ENCODE measurements at regions not wholly inside any gene's neighbourhood (a gene's known extent, or its start where the extent isn't known, plus 50 kb on each side); places are given as distances from the start of the nearest gene placed in this dataset.

DNA sequence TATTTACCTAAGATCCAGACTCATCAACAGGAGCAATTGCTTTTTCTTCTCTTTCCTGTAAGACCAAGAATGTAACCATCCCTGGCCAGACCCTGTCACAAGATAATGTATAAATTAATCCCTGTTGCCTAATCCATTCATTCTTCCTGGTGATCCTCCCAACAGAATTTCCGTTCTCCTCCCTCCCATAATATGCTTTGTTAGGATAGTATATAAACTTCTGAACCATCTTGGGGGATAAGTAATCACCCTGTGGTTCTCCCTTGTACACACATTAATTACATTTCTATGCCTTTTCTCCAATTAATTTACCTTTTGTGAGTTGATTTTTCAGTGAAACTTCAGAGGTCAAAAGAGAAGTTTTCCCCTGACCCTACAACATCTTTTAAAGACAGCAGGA lies 76.2 kb upstream of the RASSF8 start:
- Histone ChIP-seq H3K23me2 (ENCODE audit: insufficient read length, low read depth, low read length, poor library complexity, severe bottlenecking) (no peaks in the 10 kb centered on the region), H4K20me1 (ENCODE audit: control insufficient read depth, insufficient read depth, insufficient read length) (no peaks in the 10 kb centered on the region), H3K18ac (ENCODE audit: insufficient read length, low read depth, low read length) (no peak overlapping the region), H3K27me3 (ENCODE audit: insufficient read depth, low read length) (no peaks in the 10 kb centered on the region), H3K14ac (ENCODE audit: insufficient read depth, low read length) (no peak overlapping the region), H4K8ac (replicated peaks; ENCODE audit: insufficient read length, low read depth, low read length) (no peak overlapping the region), H3K79me2 (ENCODE audit: insufficient read depth, low read length) (no peaks in the 10 kb centered on the region), H4K91ac (ENCODE audit: insufficient read length, low read depth, low read length) (no peak overlapping the region), H3K9ac (ENCODE audit: extremely low read depth, insufficient read length, low read length) (no peak overlapping the region), H3K23ac (ENCODE audit: insufficient read length, low read depth, low read length) (no peak overlapping the region), H3K56ac (ENCODE audit: insufficient read length, low read depth, low read length) (no peak overlapping the region), H3T11ph (ENCODE audit: low read length) (no peak overlapping the region), H3K4me2 (ENCODE audit: insufficient read depth, insufficient read length, low read length) (no peak overlapping the region), H2BK12ac (ENCODE audit: insufficient read length, low read depth, low read length) (no peak overlapping the region), H3K79me1 (ENCODE audit: insufficient read depth, low read depth, low read length, poor library complexity, severe bottlenecking) (no peaks in the 10 kb centered on the region), H3K9me3 (ENCODE audit: control insufficient read depth, low read depth, low read length) (no peaks in the 10 kb centered on the region), H2AFZ (ENCODE audit: low read length) (no peak overlapping the region), H2BK120ac (ENCODE audit: low read depth, low read length, poor library complexity, severe bottlenecking) (no peak overlapping the region), H3K4ac (ENCODE audit: low read depth, low read length) (no peak overlapping the region), H3K27ac (ENCODE audit: insufficient read length, low read depth, low read length) (no peak overlapping the region), H3K4me1 (ENCODE audit: insufficient read depth, low read length) (no peaks in the 10 kb centered on the region; the same call in 1 of the 2 replicates), H2BK5ac (ENCODE audit: insufficient read length, low read length) (no peak overlapping the region), H2AK5ac (ENCODE audit: insufficient read length, low read length) (no peak overlapping the region), H2BK15ac (ENCODE audit: low read depth, low read length) (no peak overlapping the region), H4K5ac (ENCODE audit: insufficient read length, low read depth, low read length) (no peak overlapping the region), H2BK20ac (ENCODE audit: low read depth, low read length, poor library complexity, severe bottlenecking) (no peak overlapping the region)
- Mint-ChIP-seq H3K27me3 (ENCODE audit: low read depth) (0 out of 2 replicates have a peak, but pooled peaks cover 2% of the 10 kb centered on the region), H3K4me3 (no peak overlapping the region), H3K36me3 (ENCODE audit: insufficient read depth in 1 of 3, low read depth in 3 of 3) (peaks cover 4 to 15% (median 6%) of the 10 kb centered on the region in 3 experiments; a peak in 6 of 7 replicates), H3K27ac (no peak overlapping the region), H3K9me3 (peaks cover 9 to 11% of the 10 kb centered on the region in 2 experiments), H3K4me1 (peaks cover 32 to 40% of the 10 kb centered on the region in 2 experiments)
- DNase-seq = no peak
- no CpG with 5 or more reads among the region's 1 CpG for WGBS (ENCODE audit: extremely low coverage, insufficient read length, low lambda C conversion rate)
- TF ChIP-seq, protein P1, sequence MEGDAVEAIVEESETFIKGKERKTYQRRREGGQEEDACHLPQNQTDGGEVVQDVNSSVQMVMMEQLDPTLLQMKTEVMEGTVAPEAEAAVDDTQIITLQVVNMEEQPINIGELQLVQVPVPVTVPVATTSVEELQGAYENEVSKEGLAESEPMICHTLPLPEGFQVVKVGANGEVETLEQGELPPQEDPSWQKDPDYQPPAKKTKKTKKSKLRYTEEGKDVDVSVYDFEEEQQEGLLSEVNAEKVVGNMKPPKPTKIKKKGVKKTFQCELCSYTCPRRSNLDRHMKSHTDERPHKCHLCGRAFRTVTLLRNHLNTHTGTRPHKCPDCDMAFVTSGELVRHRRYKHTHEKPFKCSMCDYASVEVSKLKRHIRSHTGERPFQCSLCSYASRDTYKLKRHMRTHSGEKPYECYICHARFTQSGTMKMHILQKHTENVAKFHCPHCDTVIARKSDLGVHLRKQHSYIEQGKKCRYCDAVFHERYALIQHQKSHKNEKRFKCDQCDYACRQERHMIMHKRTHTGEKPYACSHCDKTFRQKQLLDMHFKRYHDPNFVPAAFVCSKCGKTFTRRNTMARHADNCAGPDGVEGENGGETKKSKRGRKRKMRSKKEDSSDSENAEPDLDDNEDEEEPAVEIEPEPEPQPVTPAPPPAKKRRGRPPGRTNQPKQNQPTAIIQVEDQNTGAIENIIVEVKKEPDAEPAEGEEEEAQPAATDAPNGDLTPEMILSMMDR (conservative IDR thresholded peaks at IDR 0.05) = no peak
